ENCODE measurements at regions not wholly inside any gene's neighbourhood (a gene's known extent, or its start where the extent isn't known, plus 50 kb on each side); places are given as distances from the start of the nearest gene placed in this dataset.

GRCh38 chr15:87578776-87579175 is 677.8 kb downstream of the NTRK3 start:
- no peak for DNase-seq (ENCODE audit: low spot score)
- Histone ChIP-seq H3K27me3 (replicated peaks; ENCODE audit: insufficient read depth, low read depth, low read length, poor library complexity) (no peaks in the 10 kb centered on the region), H3K4me1 (ENCODE audit: insufficient read depth, low read length, poor library complexity, severe bottlenecking) (no peaks in the 10 kb centered on the region), H3K9me3 (ENCODE audit: low read depth, low read length, poor library complexity, severe bottlenecking) (no peaks in the 10 kb centered on the region), H3K4me3 (ENCODE audit: low read depth, low read length, poor library complexity, severe bottlenecking) (no peak overlapping the region), H3K36me3 (ENCODE audit: insufficient read depth, low read length, poor library complexity, severe bottlenecking) (no peaks in the 10 kb centered on the region), H3K27ac (ENCODE audit: low read depth, low read length, poor library complexity, severe bottlenecking) (no peak overlapping the region)
- ChIA-PET CTCF (no interaction called here), POLR2A (ENCODE audit: low non-redundant PET) (no interaction called here)
- TF ChIP-seq CTCF (conservative IDR thresholded peaks at IDR 0.05; ENCODE audit: low read depth, low read length) (no peak), EZH2 (IDR thresholded peaks at IDR 0.05; ENCODE audit: borderline replicate concordance, low read depth, low read length, poor library complexity, severe bottlenecking) (no peak)
- intact Hi-C loops (cut with micrococcal nuclease; ENCODE audit: unreplicated experiment), result no loop called here
- BruUV-seq (replicated peaks), result no TSS peak

DNA sequence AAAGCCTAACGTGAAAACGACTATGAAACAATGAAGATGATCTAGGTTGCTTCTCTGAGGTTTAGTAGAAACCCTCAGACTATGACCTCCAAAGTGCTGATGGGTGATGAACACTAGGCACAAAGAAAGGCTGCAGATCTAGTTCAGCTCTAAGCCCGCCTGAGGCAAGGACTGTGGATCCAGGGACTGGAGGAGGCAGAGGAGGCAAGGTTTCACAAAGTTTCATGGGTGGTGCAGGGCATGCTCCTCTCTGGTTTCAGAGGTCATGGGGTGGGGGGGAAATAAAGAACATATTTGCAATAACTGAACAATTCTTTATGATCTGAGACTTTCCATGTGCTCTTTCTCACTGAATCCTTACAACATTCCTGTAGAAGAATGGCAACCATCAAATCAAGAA is 679.2 kb downstream of the NTRK3 start:
- no peak for DNase-seq (ENCODE audit: low spot score)
- Histone ChIP-seq H3K27ac (ENCODE audit: low read depth, low read length, poor library complexity, severe bottlenecking) (no peak overlapping the region), H3K4me1 (ENCODE audit: insufficient read depth, low read length, poor library complexity, severe bottlenecking) (no peaks in the 10 kb centered on the region), H3K4me3 (ENCODE audit: low read depth, low read length, poor library complexity, severe bottlenecking) (no peak overlapping the region), H3K36me3 (ENCODE audit: insufficient read depth, low read length, poor library complexity, severe bottlenecking) (no peaks in the 10 kb centered on the region), H3K27me3 (replicated peaks; ENCODE audit: insufficient read depth, low read depth, low read length, poor library complexity) (no peaks in the 10 kb centered on the region), H3K9me3 (ENCODE audit: low read depth, low read length, poor library complexity, severe bottlenecking) (no peaks in the 10 kb centered on the region)
- ChIA-PET CTCF (no interaction called here), POLR2A (ENCODE audit: low non-redundant PET) (no interaction called here)
- BruUV-seq (replicated peaks), result no TSS peak
- TF ChIP-seq EZH2 (IDR thresholded peaks at IDR 0.05; ENCODE audit: borderline replicate concordance, low read depth, low read length, poor library complexity, severe bottlenecking), result no peak
- TF ChIP-seq CTCF (conservative IDR thresholded peaks at IDR 0.05; ENCODE audit: low read depth, low read length), result no peak
- intact Hi-C loops (cut with micrococcal nuclease; ENCODE audit: unreplicated experiment), result no loop called here

DNA sequence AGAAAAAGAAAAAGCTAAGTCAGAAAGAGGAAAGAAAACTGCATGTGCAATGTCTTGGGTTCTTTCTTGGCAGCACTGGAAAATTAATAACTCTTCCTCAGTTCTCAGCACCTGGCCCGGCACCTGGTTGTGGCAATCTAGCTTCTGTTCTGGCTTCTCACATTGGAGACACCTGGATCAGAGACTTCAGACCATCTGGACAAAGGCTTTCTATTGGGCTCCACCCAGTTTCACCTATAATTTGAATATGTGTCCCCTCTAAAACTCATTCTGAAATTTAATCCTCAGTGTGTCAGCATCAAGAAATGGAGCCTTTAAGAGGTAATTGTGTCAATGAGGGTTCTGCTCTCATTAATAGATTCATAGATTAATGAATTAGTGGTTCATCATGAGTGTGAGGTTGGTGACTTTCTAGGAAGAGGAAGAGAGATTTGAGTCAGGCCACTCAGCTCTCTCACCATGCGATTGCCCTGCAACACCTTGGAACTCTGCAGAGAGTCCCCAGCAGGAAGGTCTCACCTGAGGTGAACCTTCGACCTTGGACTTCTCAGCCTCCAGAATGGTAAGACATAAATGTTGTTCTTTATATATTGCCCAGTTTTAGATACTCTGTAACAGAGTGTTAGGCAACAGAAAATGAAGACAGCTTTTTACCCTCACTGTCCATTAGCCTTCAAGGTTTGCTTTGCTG is 679.9 kb downstream of the NTRK3 start:
- Histone ChIP-seq H3K27ac (ENCODE audit: low read depth, low read length, poor library complexity, severe bottlenecking) (no peak overlapping the region), H3K4me3 (ENCODE audit: low read depth, low read length, poor library complexity, severe bottlenecking) (no peak overlapping the region), H3K9me3 (ENCODE audit: low read depth, low read length, poor library complexity, severe bottlenecking) (no peaks in the 10 kb centered on the region), H3K36me3 (ENCODE audit: insufficient read depth, low read length, poor library complexity, severe bottlenecking) (no peaks in the 10 kb centered on the region), H3K27me3 (replicated peaks; ENCODE audit: insufficient read depth, low read depth, low read length, poor library complexity) (no peaks in the 10 kb centered on the region), H3K4me1 (ENCODE audit: insufficient read depth, low read length, poor library complexity, severe bottlenecking) (no peaks in the 10 kb centered on the region)
- BruUV-seq (replicated peaks), result no TSS peak
- intact Hi-C loops (cut with micrococcal nuclease; ENCODE audit: unreplicated experiment), result no loop called here
- no peak for DNase-seq (ENCODE audit: low spot score)
- no peak for TF ChIP-seq EZH2 (IDR thresholded peaks at IDR 0.05; ENCODE audit: borderline replicate concordance, low read depth, low read length, poor library complexity, severe bottlenecking)
- TF ChIP-seq CTCF (conservative IDR thresholded peaks at IDR 0.05; ENCODE audit: low read depth, low read length), result no peak
- POLR2A ChIA-PET (ENCODE audit: low non-redundant PET), result no interaction called here
- CTCF ChIA-PET, result no interaction called here

Data from A673 (cell line).